ENCODE measurements at regions not wholly inside any gene's neighbourhood (a gene's known extent, or its start where the extent isn't known, plus 50 kb on each side); places are given as distances from the start of the nearest gene placed in this dataset.
A peak's percentile ranks its signal among the peaks of the same experiment; 100 is the strongest.

GRCh38 chr10:6327961-6328698 is 125.4 kb downstream of the PFKFB3 start:
- TF ChIP-seq, protein P1, sequence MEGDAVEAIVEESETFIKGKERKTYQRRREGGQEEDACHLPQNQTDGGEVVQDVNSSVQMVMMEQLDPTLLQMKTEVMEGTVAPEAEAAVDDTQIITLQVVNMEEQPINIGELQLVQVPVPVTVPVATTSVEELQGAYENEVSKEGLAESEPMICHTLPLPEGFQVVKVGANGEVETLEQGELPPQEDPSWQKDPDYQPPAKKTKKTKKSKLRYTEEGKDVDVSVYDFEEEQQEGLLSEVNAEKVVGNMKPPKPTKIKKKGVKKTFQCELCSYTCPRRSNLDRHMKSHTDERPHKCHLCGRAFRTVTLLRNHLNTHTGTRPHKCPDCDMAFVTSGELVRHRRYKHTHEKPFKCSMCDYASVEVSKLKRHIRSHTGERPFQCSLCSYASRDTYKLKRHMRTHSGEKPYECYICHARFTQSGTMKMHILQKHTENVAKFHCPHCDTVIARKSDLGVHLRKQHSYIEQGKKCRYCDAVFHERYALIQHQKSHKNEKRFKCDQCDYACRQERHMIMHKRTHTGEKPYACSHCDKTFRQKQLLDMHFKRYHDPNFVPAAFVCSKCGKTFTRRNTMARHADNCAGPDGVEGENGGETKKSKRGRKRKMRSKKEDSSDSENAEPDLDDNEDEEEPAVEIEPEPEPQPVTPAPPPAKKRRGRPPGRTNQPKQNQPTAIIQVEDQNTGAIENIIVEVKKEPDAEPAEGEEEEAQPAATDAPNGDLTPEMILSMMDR (IDR thresholded peaks at IDR 0.05), result no peak
- no peak for TF ChIP-seq POLR2A (IDR thresholded peaks at IDR 0.05)
- WGBS, 4 donors, result 83 to 88% (median 86%) methylated on average over 10 of the region's 10 CpGs
- no peak overlapping the region for H3K4me3 ChIP-seq
- H3K27me3 ChIP-seq, result no peaks in the 10 kb centered on the region
- intact Hi-C loops (cut with DNase I), result no loop called here
- no peak for DNase-seq
- no peaks in the 10 kb centered on the region for H3K36me3 ChIP-seq (replicated peaks in 1 of 2)
- no peaks in the 10 kb centered on the region for H3K9me3 ChIP-seq (replicated peaks in 1 of 3)
- H3K27ac ChIP-seq, result peak overlapping the region in 2 of 5 donors; percentile 54 to 66
- H3K4me1 ChIP-seq (replicated peaks in 1 of 2), result no peaks in the 10 kb centered on the region

DNA sequence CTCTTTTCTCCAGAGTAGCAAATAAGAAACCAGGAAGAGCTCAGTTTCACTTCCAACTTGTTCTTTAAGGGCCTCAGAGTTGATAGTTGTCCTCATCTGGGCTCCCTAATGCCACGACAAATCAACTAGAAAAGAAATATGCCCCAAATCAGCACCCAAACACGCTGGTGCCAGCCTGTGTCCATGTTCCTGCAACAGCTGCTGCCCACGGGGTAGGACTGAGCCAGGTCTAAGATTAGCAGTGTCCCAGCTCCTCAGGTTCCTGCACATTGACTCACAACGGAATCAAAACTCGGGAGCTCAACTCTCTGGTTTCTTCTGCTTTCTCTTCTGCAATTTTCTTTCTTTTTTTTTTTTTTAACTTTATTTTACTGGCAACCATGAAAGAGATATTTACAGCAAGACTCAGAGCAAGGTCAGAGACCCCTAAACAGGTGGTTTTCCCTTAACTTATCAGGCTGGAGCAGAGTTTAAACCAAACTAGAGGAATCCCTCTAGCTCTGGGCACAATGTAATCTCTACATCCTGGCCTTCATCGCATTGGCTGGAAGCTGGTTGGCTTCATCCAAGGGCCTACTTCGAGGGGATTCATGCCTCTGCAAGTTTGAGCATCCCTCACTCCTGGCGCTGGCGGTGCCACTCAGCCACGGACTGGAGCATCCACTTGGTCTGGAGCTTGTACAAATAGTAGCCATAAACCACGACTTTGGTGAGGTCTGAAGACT is 126.1 kb downstream of the PFKFB3 start:
- no peaks in the 10 kb centered on the region for H3K4me1 ChIP-seq (replicated peaks in 1 of 2)
- H3K9me3 ChIP-seq (replicated peaks in 1 of 3), result no peaks in the 10 kb centered on the region
- no peaks in the 10 kb centered on the region for H3K27me3 ChIP-seq
- no peaks in the 10 kb centered on the region for H3K36me3 ChIP-seq (replicated peaks in 1 of 2)
- WGBS, 4 donors, result 79 to 86% (median 84%) methylated on average over 7 to 11 of the region's 11 CpGs
- intact Hi-C loops (cut with DNase I), result no loop called here
- no peak overlapping the region for H3K4me3 ChIP-seq
- peak overlapping the region in 2 of 5 donors; percentile 54 to 66 for H3K27ac ChIP-seq
- TF ChIP-seq POLR2A (IDR thresholded peaks at IDR 0.05), result no peak
- TF ChIP-seq, protein P1 (IDR thresholded peaks at IDR 0.05), result no peak
- DNase-seq, result peak in 1 of 7 donors; percentile 28

- Histone ChIP-seq H3K27me3 (no peaks in the 10 kb centered on the region), H3K36me3 (replicated peaks in 1 of 2) (no peaks in the 10 kb centered on the region), H3K9me3 (replicated peaks in 1 of 3) (no peaks in the 10 kb centered on the region), H3K4me1 (replicated peaks in 1 of 2) (no peaks in the 10 kb centered on the region), H3K4me3 (no peak overlapping the region), H3K27ac (no peak overlapping the region)
- TF ChIP-seq POLR2A (IDR thresholded peaks at IDR 0.05), result no peak
- WGBS, 4 donors, result 86 to 94% (median 92%) methylated on average over 4 of the region's 4 CpGs
- intact Hi-C loops (cut with DNase I), result no loop called here
- DNase-seq, result no peak
Observed at GRCh38 chr10:6333086-6333485, 130.4 kb downstream of the PFKFB3 start.

GRCh38 chr10:6333973-6334372 is 131.2 kb downstream of the PFKFB3 start:
- H3K4me3 ChIP-seq, result no peak overlapping the region
- TF ChIP-seq POLR2A (IDR thresholded peaks at IDR 0.05), result no peak
- TF ChIP-seq, protein P1 (IDR thresholded peaks at IDR 0.05), result no peak
- no peaks in the 10 kb centered on the region for H3K36me3 ChIP-seq (replicated peaks in 1 of 2)
- WGBS, 4 donors, result 75 to 89% (median 85%) methylated on average over 2 of the region's 2 CpGs
- no peak for DNase-seq
- H3K27ac ChIP-seq, result no peak overlapping the region
- no peaks in the 10 kb centered on the region for H3K27me3 ChIP-seq
- intact Hi-C loops (cut with DNase I), result no loop called here
- H3K4me1 ChIP-seq (replicated peaks in 1 of 2), result no peaks in the 10 kb centered on the region
- H3K9me3 ChIP-seq (replicated peaks in 1 of 3), result no peaks in the 10 kb centered on the region
